DND-41 (cell line): ENCODE measurements at regions not wholly inside any gene's neighbourhood (a gene's known extent, or its start where the extent isn't known, plus 50 kb on each side); places are given as distances from the start of the nearest gene placed in this dataset.

ENCODE experiments used
- ATAC-seq: fragments of 200-7000 bp; cut with Tn5 transposase; 3 replicates; pipeline ENCODE4 v1.9.1; 2021; ENCODE audit warnings: low read depth; ENCODE audit not compliant: insufficient read depth
- DNase-seq: peaks from one replicate; pipeline ENCODE4 v3.0.0-alpha.2; 2020
- H2AFZ ChIP-seq: 2 replicates; pipeline ENCODE4 v1.6.0; 2012; ENCODE audit warnings: low read depth, low read length
- H3K27ac ChIP-seq: 2 replicates; pipeline ENCODE4 v1.5.1; 2012; ENCODE audit warnings: low read length, inconsistent platforms
- H3K27me3 ChIP-seq: fragments of 200-600 bp; sonication (generic); 2 replicates; pipeline ENCODE4 v1.6.0; 2012; ENCODE audit warnings: low read length, mild to moderate bottlenecking, inconsistent platforms; ENCODE audit not compliant: insufficient read depth, poor library complexity
- H3K36me3 ChIP-seq: 2 replicates; pipeline ENCODE4 v1.5.1; 2012; ENCODE audit warnings: low read length, inconsistent platforms; ENCODE audit not compliant: insufficient read depth
- H3K4me1 ChIP-seq: 2 replicates; pipeline ENCODE4 v1.5.1; 2012; ENCODE audit warnings: mild to moderate bottlenecking, low read length; ENCODE audit not compliant: insufficient read depth
- H3K4me2 ChIP-seq: 2 replicates; pipeline ENCODE4 v1.6.0; 2012; ENCODE audit warnings: mild to moderate bottlenecking, moderate library complexity, low read length, inconsistent platforms; ENCODE audit not compliant: insufficient read depth
- H3K4me3 ChIP-seq, 2 experiments: fragments of 200-600 bp in 1 of 2; shearing (Covaris generic) in 1 of 2; 2 replicates each; pipeline ENCODE4 v1.5.1; 2012 to 2016; ENCODE audit warnings: inconsistent platforms in 2 of 2, low read length in 2 of 2, mild to moderate bottlenecking in 2 of 2, low read depth in 1 of 2, moderate library complexity in 1 of 2
- H3K79me2 ChIP-seq: 2 replicates; pipeline ENCODE4 v1.6.0; 2012; ENCODE audit warnings: low read length, inconsistent platforms; ENCODE audit not compliant: insufficient read depth
- H3K9ac ChIP-seq: 2 replicates; pipeline ENCODE4 v1.6.0; 2012; ENCODE audit warnings: low read depth, mild to moderate bottlenecking, inconsistent platforms, low read length, moderate library complexity
- H3K9me3 ChIP-seq: 2 replicates; pipeline ENCODE4 v1.5.1; 2012; ENCODE audit warnings: low read length, moderate library complexity, mild to moderate bottlenecking, inconsistent platforms; ENCODE audit not compliant: insufficient read depth, severe bottlenecking
- H4K20me1 ChIP-seq: 2 replicates; pipeline ENCODE4 v1.6.0; 2012; ENCODE audit warnings: low read length; ENCODE audit not compliant: insufficient read depth
- EZH2 ChIP-seq: IDR thresholded peaks from 3 replicates; pipeline ENCODE4 v1.6.1; 2012; ENCODE audit warnings: borderline replicate concordance, low read depth, mild to moderate bottlenecking, moderate library complexity, low read length, inconsistent platforms; ENCODE audit not compliant: severe bottlenecking
- TF ChIP-seq, protein P1 (sequence below): IDR thresholded peaks from 2 replicates; pipeline ENCODE4 v1.5.1; 2012; ENCODE audit warnings: borderline replicate concordance, low read length, moderate library complexity, mild to moderate bottlenecking; ENCODE audit not compliant: poor library complexity, severe bottlenecking; ENCODE audit errors: extremely low read depth

DNA sequence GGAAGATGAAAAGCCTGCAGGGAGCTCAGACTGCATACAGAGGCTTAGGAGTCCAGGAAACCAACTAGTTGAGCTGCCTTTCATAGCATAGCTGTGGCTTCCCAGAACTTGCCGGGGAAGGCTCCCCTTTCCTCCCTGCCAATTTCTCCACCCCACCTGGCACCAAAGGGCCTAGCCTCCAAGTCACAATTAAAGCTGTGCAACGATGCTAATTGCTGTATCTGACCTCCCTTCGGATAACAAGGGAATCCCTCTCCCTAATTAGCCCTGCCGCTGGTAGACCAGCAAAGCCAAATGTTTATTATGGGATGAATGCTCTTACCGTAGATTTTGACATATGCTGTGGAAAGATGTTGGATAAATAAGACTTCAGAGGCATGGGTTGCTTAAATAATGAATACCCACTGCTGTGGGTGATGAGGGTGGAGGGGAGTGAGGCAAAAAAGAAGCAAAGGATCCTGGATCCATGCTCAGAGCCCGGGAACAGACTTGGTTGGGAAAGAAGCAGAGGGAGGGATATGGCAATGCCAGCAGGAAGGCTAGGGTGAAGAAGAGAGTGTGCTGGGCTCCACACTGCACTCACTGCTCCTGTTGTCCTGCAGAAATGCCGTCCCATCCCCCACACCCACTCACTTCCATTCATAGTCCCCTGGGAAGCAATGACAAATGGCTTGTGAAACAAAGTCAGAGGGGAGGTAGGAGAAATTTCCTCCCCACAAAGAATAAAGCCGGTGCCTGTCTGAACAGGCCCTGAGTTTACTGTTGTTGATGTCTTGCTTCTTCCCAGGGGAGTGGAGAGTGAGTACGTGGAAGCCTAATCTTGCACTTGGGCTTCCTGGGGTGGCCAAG, 608.1 kb upstream of the CADM1 start:
- no peak for DNase-seq
- Histone ChIP-seq H3K4me1 (no peaks in the 10 kb centered on the region), H3K9me3 (peaks cover 4% of the 10 kb centered on the region), H4K20me1 (no peaks in the 10 kb centered on the region), H3K4me3 (no peak overlapping the region), H3K36me3 (no peaks in the 10 kb centered on the region), H3K4me2 (no peak overlapping the region), H3K27me3 (no peaks in the 10 kb centered on the region), H3K9ac (no peak overlapping the region), H3K27ac (no peak overlapping the region), H3K79me2 (no peaks in the 10 kb centered on the region), H2AFZ (no peak overlapping the region)
- TF ChIP-seq EZH2 = no peak
- TF ChIP-seq, protein P1, sequence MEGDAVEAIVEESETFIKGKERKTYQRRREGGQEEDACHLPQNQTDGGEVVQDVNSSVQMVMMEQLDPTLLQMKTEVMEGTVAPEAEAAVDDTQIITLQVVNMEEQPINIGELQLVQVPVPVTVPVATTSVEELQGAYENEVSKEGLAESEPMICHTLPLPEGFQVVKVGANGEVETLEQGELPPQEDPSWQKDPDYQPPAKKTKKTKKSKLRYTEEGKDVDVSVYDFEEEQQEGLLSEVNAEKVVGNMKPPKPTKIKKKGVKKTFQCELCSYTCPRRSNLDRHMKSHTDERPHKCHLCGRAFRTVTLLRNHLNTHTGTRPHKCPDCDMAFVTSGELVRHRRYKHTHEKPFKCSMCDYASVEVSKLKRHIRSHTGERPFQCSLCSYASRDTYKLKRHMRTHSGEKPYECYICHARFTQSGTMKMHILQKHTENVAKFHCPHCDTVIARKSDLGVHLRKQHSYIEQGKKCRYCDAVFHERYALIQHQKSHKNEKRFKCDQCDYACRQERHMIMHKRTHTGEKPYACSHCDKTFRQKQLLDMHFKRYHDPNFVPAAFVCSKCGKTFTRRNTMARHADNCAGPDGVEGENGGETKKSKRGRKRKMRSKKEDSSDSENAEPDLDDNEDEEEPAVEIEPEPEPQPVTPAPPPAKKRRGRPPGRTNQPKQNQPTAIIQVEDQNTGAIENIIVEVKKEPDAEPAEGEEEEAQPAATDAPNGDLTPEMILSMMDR = no peak
- ATAC-seq = no peak

DNA sequence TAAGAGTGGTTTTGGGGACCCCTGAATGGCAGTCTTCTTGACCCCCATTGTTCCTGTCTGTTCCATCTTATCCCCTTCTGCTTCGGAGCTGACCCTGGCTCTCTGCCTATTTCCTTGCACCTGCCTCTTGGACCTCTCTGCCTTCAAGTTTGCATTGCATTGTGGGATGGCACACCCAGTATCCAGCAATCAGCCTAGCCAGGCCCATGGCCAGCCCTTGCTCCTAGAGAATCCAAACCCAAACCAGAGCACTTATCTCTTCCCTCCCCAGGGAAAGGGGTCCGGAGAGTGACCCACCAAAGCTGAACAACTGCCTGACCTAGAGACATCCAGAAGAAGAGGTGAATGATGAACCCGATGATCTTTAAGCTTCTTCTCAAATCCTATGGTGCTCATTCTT, 607.3 kb upstream of the CADM1 start:
- Histone ChIP-seq H3K4me1 (no peaks in the 10 kb centered on the region), H4K20me1 (no peaks in the 10 kb centered on the region), H3K4me2 (no peak overlapping the region), H3K27me3 (no peaks in the 10 kb centered on the region), H3K79me2 (no peaks in the 10 kb centered on the region), H2AFZ (no peak overlapping the region), H3K27ac (no peak overlapping the region), H3K9ac (no peak overlapping the region), H3K36me3 (no peaks in the 10 kb centered on the region), H3K9me3 (peaks cover 4% of the 10 kb centered on the region), H3K4me3 (no peak overlapping the region)
- no peak for ATAC-seq
- TF ChIP-seq, protein P1 = no peak
- no peak for TF ChIP-seq EZH2
- DNase-seq = no peak

DNA sequence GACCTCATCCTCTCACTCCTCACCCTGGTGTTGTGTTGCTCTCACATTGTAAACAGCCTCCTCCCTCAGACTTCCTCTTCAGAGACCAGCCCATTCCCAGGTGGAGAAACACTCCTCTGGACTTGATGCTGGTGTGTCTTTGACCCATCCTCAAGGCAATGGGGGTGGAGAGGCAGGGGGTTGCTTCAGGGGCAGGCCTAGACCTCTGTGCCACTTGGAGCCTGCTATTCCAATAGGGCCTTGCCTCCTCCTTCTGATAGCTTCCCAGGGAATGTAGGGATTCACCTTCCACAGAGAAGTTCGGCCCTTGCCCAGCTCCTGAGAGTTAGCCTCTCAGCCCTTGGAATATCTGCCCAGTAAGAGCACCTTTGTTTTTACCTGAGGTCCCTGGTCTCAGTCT, 606.6 kb upstream of the CADM1 start:
- H3K27me3 ChIP-seq = no peaks in the 10 kb centered on the region
- H3K4me2 ChIP-seq = no peak overlapping the region
- no peak overlapping the region for H3K9ac ChIP-seq
- H3K36me3 ChIP-seq = no peaks in the 10 kb centered on the region
- no peaks in the 10 kb centered on the region for H4K20me1 ChIP-seq
- H3K4me3 ChIP-seq = no peak overlapping the region
- no peaks in the 10 kb centered on the region for H3K4me1 ChIP-seq
- DNase-seq (no peak), ATAC-seq (no peak)
- no peaks in the 10 kb centered on the region for H3K79me2 ChIP-seq
- no peak overlapping the region for H2AFZ ChIP-seq
- no peak overlapping the region for H3K27ac ChIP-seq
- H3K9me3 ChIP-seq = peaks cover 4% of the 10 kb centered on the region
- no peak for TF ChIP-seq EZH2
- TF ChIP-seq, protein P1 = no peak
